ENCODE measurements at regions not wholly inside any gene's neighbourhood (a gene's known extent, or its start where the extent isn't known, plus 50 kb on each side); places are given as distances from the start of the nearest gene placed in this dataset.

- Histone ChIP-seq H3K4me1 (ENCODE audit: control insufficient read depth, insufficient read depth, low read length, poor library complexity, severe bottlenecking) (no peaks in the 10 kb centered on the region), H3K36me3 (ENCODE audit: control insufficient read depth, insufficient read depth, low read length) (no peaks in the 10 kb centered on the region)
- WGBS, 2 experiments (ENCODE audit: insufficient coverage in 2 of 2) = 93 to 100% methylated on average over 1 of the region's 2 CpGs
These were observed 85.0 kb upstream of the TACR1 start for GRCh38 chr2:75284345-75284744.

GRCh38 chr2:75278821-75279379 is 79.6 kb upstream of the TACR1 start:
- no peaks in the 10 kb centered on the region for H3K9me3 ChIP-seq (ENCODE audit: control insufficient read depth, low read length)
- H3K4me3 ChIP-seq (ENCODE audit: extremely low read depth, insufficient read depth, low read length, poor library complexity, severe bottlenecking) = no peak overlapping the region
- no peaks in the 10 kb centered on the region for H3K4me1 ChIP-seq (ENCODE audit: control insufficient read depth, insufficient read depth, low read length, poor library complexity, severe bottlenecking)
- whole genome bisulfite sequencing, 2 experiments (ENCODE audit: insufficient coverage in 2 of 2) = 71 to 91% methylated on average over 2 to 3 of the region's 5 CpGs
- H3K36me3 ChIP-seq (ENCODE audit: control insufficient read depth, insufficient read depth, low read length) = no peaks in the 10 kb centered on the region
- H3K27ac ChIP-seq (ENCODE audit: low read depth, low read length, severe bottlenecking) = no peak overlapping the region

More at GRCh38 chr2:75284345-75284744, 85.0 kb upstream of the TACR1 start:
- Histone ChIP-seq H3K9me3 (ENCODE audit: control insufficient read depth, low read length) (no peaks in the 10 kb centered on the region), H3K4me3 (ENCODE audit: extremely low read depth, insufficient read depth, low read length, poor library complexity, severe bottlenecking) (no peak overlapping the region), H3K27ac (ENCODE audit: low read depth, low read length, severe bottlenecking) (no peak overlapping the region)

- Histone ChIP-seq H3K36me3 (ENCODE audit: control insufficient read depth, insufficient read depth, low read length) (no peaks in the 10 kb centered on the region), H3K4me3 (ENCODE audit: extremely low read depth, insufficient read depth, low read length, poor library complexity, severe bottlenecking) (no peak overlapping the region), H3K27ac (ENCODE audit: low read depth, low read length, severe bottlenecking) (no peak overlapping the region), H3K4me1 (ENCODE audit: control insufficient read depth, insufficient read depth, low read length, poor library complexity, severe bottlenecking) (no peaks in the 10 kb centered on the region), H3K9me3 (ENCODE audit: control insufficient read depth, low read length) (no peaks in the 10 kb centered on the region)
- WGBS, 2 experiments (ENCODE audit: insufficient coverage in 2 of 2) = 93 to 98% methylated on average over 2 to 3 of the region's 3 CpGs
These were observed 79.0 kb upstream of the TACR1 start for GRCh38 chr2:75278314-75278713.

- Histone ChIP-seq H3K36me3 (ENCODE audit: control insufficient read depth, insufficient read depth, low read length) (no peaks in the 10 kb centered on the region), H3K4me1 (ENCODE audit: control insufficient read depth, insufficient read depth, low read length, poor library complexity, severe bottlenecking) (no peaks in the 10 kb centered on the region), H3K27ac (ENCODE audit: low read depth, low read length, severe bottlenecking) (no peak overlapping the region), H3K9me3 (ENCODE audit: control insufficient read depth, low read length) (no peaks in the 10 kb centered on the region), H3K4me3 (ENCODE audit: extremely low read depth, insufficient read depth, low read length, poor library complexity, severe bottlenecking) (no peak overlapping the region)
These were observed 77.8 kb upstream of the TACR1 start for GRCh38 chr2:75277111-75277510.

GRCh38 chr2:75276093-75277029 is 77.0 kb upstream of the TACR1 start:
- no peak overlapping the region for H3K27ac ChIP-seq (ENCODE audit: low read depth, low read length, severe bottlenecking)
- WGBS, 2 experiments (ENCODE audit: insufficient coverage in 2 of 2) = 11 to 28% methylated on average over 4 to 6 of the region's 8 CpGs
- H3K36me3 ChIP-seq (ENCODE audit: control insufficient read depth, insufficient read depth, low read length) = no peaks in the 10 kb centered on the region
- no peaks in the 10 kb centered on the region for H3K4me1 ChIP-seq (ENCODE audit: control insufficient read depth, insufficient read depth, low read length, poor library complexity, severe bottlenecking)
- no peaks in the 10 kb centered on the region for H3K9me3 ChIP-seq (ENCODE audit: control insufficient read depth, low read length)
- no peak overlapping the region for H3K4me3 ChIP-seq (ENCODE audit: extremely low read depth, insufficient read depth, low read length, poor library complexity, severe bottlenecking)

GRCh38 chr2:75274936-75275335 is 75.6 kb upstream of the TACR1 start:
- 100% methylated on average over 1 of the region's 1 CpG for WGBS, 2 experiments (ENCODE audit: insufficient coverage in 2 of 2)

GRCh38 chr2:75268112-75268511 is 68.8 kb upstream of the TACR1 start:
- Histone ChIP-seq H3K27ac (ENCODE audit: low read depth, low read length, severe bottlenecking) (no peak overlapping the region), H3K36me3 (ENCODE audit: control insufficient read depth, insufficient read depth, low read length) (no peaks in the 10 kb centered on the region), H3K4me1 (ENCODE audit: control insufficient read depth, insufficient read depth, low read length, poor library complexity, severe bottlenecking) (no peaks in the 10 kb centered on the region), H3K9me3 (ENCODE audit: control insufficient read depth, low read length) (no peaks in the 10 kb centered on the region), H3K4me3 (ENCODE audit: extremely low read depth, insufficient read depth, low read length, poor library complexity, severe bottlenecking) (no peak overlapping the region)
- 61 to 90% methylated on average over 3 to 4 of the region's 4 CpGs for WGBS, 2 experiments (ENCODE audit: insufficient coverage in 2 of 2)

More at GRCh38 chr2:75274936-75275335, 75.6 kb upstream of the TACR1 start:
- no peaks in the 10 kb centered on the region for H3K36me3 ChIP-seq (ENCODE audit: control insufficient read depth, insufficient read depth, low read length)
- no peaks in the 10 kb centered on the region for H3K9me3 ChIP-seq (ENCODE audit: control insufficient read depth, low read length)
- no peaks in the 10 kb centered on the region for H3K4me1 ChIP-seq (ENCODE audit: control insufficient read depth, insufficient read depth, low read length, poor library complexity, severe bottlenecking)
- H3K4me3 ChIP-seq (ENCODE audit: extremely low read depth, insufficient read depth, low read length, poor library complexity, severe bottlenecking) = no peak overlapping the region
- H3K27ac ChIP-seq (ENCODE audit: low read depth, low read length, severe bottlenecking) = no peak overlapping the region

- Histone ChIP-seq H3K9me3 (ENCODE audit: control insufficient read depth, low read length) (peaks cover 9% of the 10 kb centered on the region), H3K27ac (ENCODE audit: low read depth, low read length, severe bottlenecking) (no peak overlapping the region), H3K36me3 (ENCODE audit: control insufficient read depth, insufficient read depth, low read length) (no peaks in the 10 kb centered on the region), H3K4me1 (ENCODE audit: control insufficient read depth, insufficient read depth, low read length, poor library complexity, severe bottlenecking) (no peaks in the 10 kb centered on the region), H3K4me3 (ENCODE audit: extremely low read depth, insufficient read depth, low read length, poor library complexity, severe bottlenecking) (no peak overlapping the region)
These were observed 62.6 kb upstream of the TACR1 start for GRCh38 chr2:75261923-75262322.

- no peaks in the 10 kb centered on the region for H3K36me3 ChIP-seq (ENCODE audit: control insufficient read depth, insufficient read depth, low read length)
- H3K4me3 ChIP-seq (ENCODE audit: extremely low read depth, insufficient read depth, low read length, poor library complexity, severe bottlenecking) = no peak overlapping the region
- H3K27ac ChIP-seq (ENCODE audit: low read depth, low read length, severe bottlenecking) = no peak overlapping the region
- H3K4me1 ChIP-seq (ENCODE audit: control insufficient read depth, insufficient read depth, low read length, poor library complexity, severe bottlenecking) = no peaks in the 10 kb centered on the region
- H3K9me3 ChIP-seq (ENCODE audit: control insufficient read depth, low read length) = peaks cover 9% of the 10 kb centered on the region
These were observed 61.6 kb upstream of the TACR1 start for GRCh38 chr2:75260946-75261345.

GRCh38 chr2:75258620-75259019 is 59.3 kb upstream of the TACR1 start:
- Histone ChIP-seq H3K36me3 (ENCODE audit: control insufficient read depth, insufficient read depth, low read length) (no peaks in the 10 kb centered on the region), H3K4me1 (ENCODE audit: control insufficient read depth, insufficient read depth, low read length, poor library complexity, severe bottlenecking) (no peaks in the 10 kb centered on the region), H3K27ac (ENCODE audit: low read depth, low read length, severe bottlenecking) (no peak overlapping the region), H3K9me3 (ENCODE audit: control insufficient read depth, low read length) (peaks cover 9% of the 10 kb centered on the region), H3K4me3 (ENCODE audit: extremely low read depth, insufficient read depth, low read length, poor library complexity, severe bottlenecking) (no peak overlapping the region)

- WGBS, 2 experiments (ENCODE audit: insufficient coverage in 2 of 2) = 70 to 76% methylated on average over 1 of the region's 1 CpG
- Histone ChIP-seq H3K4me3 (ENCODE audit: extremely low read depth, insufficient read depth, low read length, poor library complexity, severe bottlenecking) (no peak overlapping the region), H3K9me3 (ENCODE audit: control insufficient read depth, low read length) (peaks cover 9% of the 10 kb centered on the region), H3K36me3 (ENCODE audit: control insufficient read depth, insufficient read depth, low read length) (no peaks in the 10 kb centered on the region), H3K27ac (ENCODE audit: low read depth, low read length, severe bottlenecking) (no peak overlapping the region), H3K4me1 (ENCODE audit: control insufficient read depth, insufficient read depth, low read length, poor library complexity, severe bottlenecking) (no peaks in the 10 kb centered on the region)
These were observed 57.2 kb upstream of the TACR1 start for GRCh38 chr2:75256485-75256884.

All from mesodermal cell (in vitro differentiated cells).